Spleen (tissue), 7 donors: ENCODE measurements at regions not wholly inside any gene's neighbourhood (a gene's known extent, or its start where the extent isn't known, plus 50 kb on each side); places are given as distances from the start of the nearest gene placed in this dataset.

Experiments used
- CTCF ChIP-seq, 11 experiments: fragments of 200-600 bp in 7 of 11; fragments of 450-650 bp in 4 of 11; sonication (generic) in 4 of 11; IDR thresholded peaks in 8 of 11; conservative IDR thresholded peaks in 3 of 11; 1 replicate in 7 of 11; 2 replicates in 4 of 11; pipeline versions ENCODE4 v1.4.0 to v1.8.0; 2016 to 2021; ENCODE audit warnings: antibody characterized with exemption in 11 of 11, inconsistent platforms in 4 of 11, mild to moderate bottlenecking in 1 of 11
- POLR2A ChIP-seq, 3 donors: fragments of 450-650 bp; IDR thresholded peaks; one replicate each; pipeline ENCODE4 v1.5.1; 2017; ENCODE audit warnings: antibody characterized with exemption in 3 of 3, mild to moderate bottlenecking in 1 of 3
- POLR2AphosphoS5 ChIP-seq, 3 donors: sonication (generic); formaldehyde crosslinking; IDR thresholded peaks; one replicate each; pipeline ENCODE4 v1.5.1; 2017; ENCODE audit warnings: antibody characterized with exemption in 3 of 3
- donor health status: DM: no; HTN: no; CAD: no; lungs with moderate emphysema.
- donor health status: DM: no; HTN: no; CAD: no.
- donor health status: DM: no; HTN: no; CAD: no.

- no peak for TF ChIP-seq POLR2A (IDR thresholded peaks at IDR 0.05)
- no peak for TF ChIP-seq CTCF (IDR thresholded peaks at IDR 0.05 in 8 of 11, conservative IDR thresholded peaks at IDR 0.05 in 3 of 11)
- TF ChIP-seq POLR2AphosphoS5 (IDR thresholded peaks at IDR 0.05): no peak
Measured at GRCh38 chr7:101739775-101740398, 77.5 kb upstream of the CUX1 start.
